H1 (cell line): ENCODE measurements at regions not wholly inside any gene's neighbourhood (a gene's known extent, or its start where the extent isn't known, plus 50 kb on each side); places are given as distances from the start of the nearest gene placed in this dataset.

Experiments used
- ATF2 ChIP-seq: IDR thresholded peaks from 2 replicates; pipeline ENCODE4 v1.6.1; 2012; ENCODE audit warnings: low read length, inconsistent platforms
- CTCF ChIP-seq, 3 experiments: IDR thresholded peaks; 1 replicate in 2 of 3; 2 replicates in 1 of 3; pipeline versions ENCODE4 v1.5.1 to v1.6.1; 2011; ENCODE audit warnings: low read length in 3 of 3, mild to moderate bottlenecking in 3 of 3, inconsistent platforms in 2 of 3, low read depth in 1 of 3, moderate library complexity in 1 of 3; ENCODE audit not compliant: insufficient read depth in 1 of 3; ENCODE audit errors: control extremely low read depth in 1 of 3
- E2F6 ChIP-seq: IDR thresholded peaks from 2 replicates; pipeline ENCODE4 v1.6.1; 2012; ENCODE audit warnings: inconsistent platforms
- JUN ChIP-seq: IDR thresholded peaks from 2 replicates; pipeline ENCODE4 v1.6.1; 2011; ENCODE audit warnings: low read depth, mild to moderate bottlenecking, improper control_type of control experiment, low read length
- KDM4A ChIP-seq: IDR thresholded peaks from one replicate; pipeline ENCODE4 v1.7.1; 2012; ENCODE audit warnings: low read depth, mild to moderate bottlenecking, moderate library complexity, low read length, inconsistent platforms; ENCODE audit not compliant: severe bottlenecking
- MAFK ChIP-seq: IDR thresholded peaks from 2 replicates; pipeline ENCODE4 v1.6.1; 2012; ENCODE audit warnings: low read depth, mild to moderate bottlenecking, improper control_type of control experiment, low read length
- MAX ChIP-seq: IDR thresholded peaks from 2 replicates; pipeline ENCODE4 v1.6.1; 2012; ENCODE audit warnings: inconsistent platforms
- POLR2A ChIP-seq, 2 experiments: IDR thresholded peaks; 1 replicate in 1 of 2; 2 replicates in 1 of 2; pipeline ENCODE4 v1.6.1; 2011; ENCODE audit warnings: low read depth in 2 of 2, low read length in 2 of 2, mild to moderate bottlenecking in 2 of 2; ENCODE audit errors: control extremely low read depth in 1 of 2
- SUZ12 ChIP-seq: fragments of 200-600 bp; sonication (generic); IDR thresholded peaks from 2 replicates; pipeline ENCODE4 v1.6.1; 2012; ENCODE audit warnings: mild to moderate bottlenecking, inconsistent platforms, low read length, moderate library complexity, mixed read lengths
- YY1 ChIP-seq: IDR thresholded peaks from 2 replicates; pipeline ENCODE4 v1.6.1; 2011; ENCODE audit warnings: low read depth, mild to moderate bottlenecking, low read length

GRCh38 chr4:188650516-188650915, 511.3 kb downstream of the TRIML1 start:
- no peak for TF ChIP-seq ATF2
- TF ChIP-seq CTCF (IDR thresholded peaks at IDR 0.05; ENCODE audit: control extremely low read depth in 1 of 3, insufficient read depth in 1 of 3, low read depth in 1 of 3, low read length in 3 of 3) = no peak
- no peak for TF ChIP-seq MAFK
- no peak for TF ChIP-seq E2F6
- TF ChIP-seq KDM4A = no peak
- TF ChIP-seq POLR2A (IDR thresholded peaks at IDR 0.05; ENCODE audit: control extremely low read depth in 1 of 2, low read depth in 2 of 2, low read length in 2 of 2) = no peak
- TF ChIP-seq YY1 = no peak
- TF ChIP-seq MAX = no peak
- TF ChIP-seq SUZ12 = no peak
- no peak for TF ChIP-seq JUN
